CD4-positive, alpha-beta T cell (primary cell): ENCODE measurements at regions not wholly inside any gene's neighbourhood (a gene's known extent, or its start where the extent isn't known, plus 50 kb on each side); places are given as distances from the start of the nearest gene placed in this dataset.
"Not testable (repeated sequence)": the region's sequence is repeated elsewhere in the genome, so short reads cannot be mapped to it uniquely, and the experiment has no call there.

Source experiments
- ATAC-seq: fragments of 200-7000 bp; cut with Tn5 transposase; one replicate; pipeline ENCODE4 v1.10.0; 2022; ENCODE audit warnings: mild to moderate bottlenecking; ENCODE audit not compliant: poor library complexity
- CTCF ChIA-PET: fragments of 350-600 bp; sonication (Branson Sonifier 250); formaldehyde crosslinking; loops from one replicate; lab custom pipeline; 2021; ENCODE audit warnings: antibody characterized with exemption, inconsistent platforms; lab: Charles Lee
- POLR2A ChIA-PET: fragments of 350-600 bp; sonication (Branson Sonifier 250); formaldehyde crosslinking; loops from one replicate; lab custom pipeline; 2021; ENCODE audit warnings: antibody characterized with exemption, inconsistent platforms; lab: Charles Lee
- DNase-seq, 14 experiments: peaks; one replicate each; pipeline ENCODE4 v3.0.0-alpha.2; 2013 to 2020; ENCODE audit warnings: mixed read lengths in 2 of 14
- H3K27ac ChIP-seq, 2 donors: one replicate each; pipeline versions ENCODE4 v1.5.1 to v1.7.0; 2013; ENCODE audit warnings: low read length in 2 of 2, low read depth in 1 of 2, mild to moderate bottlenecking in 1 of 2
- H3K27me3 ChIP-seq, 2 experiments: 1 replicate in 1 of 2; 2 replicates in 1 of 2; pipeline versions ENCODE4 v1.6.1 to v1.7.0; 2013; ENCODE audit warnings: low read length in 2 of 2, control low read depth in 1 of 2, mild to moderate bottlenecking in 1 of 2, moderate library complexity in 1 of 2; ENCODE audit not compliant: insufficient read depth in 2 of 2, control insufficient read depth in 1 of 2
- H3K36me3 ChIP-seq: one replicate; pipeline ENCODE4 v1.6.1; 2013; ENCODE audit warnings: low read length, control low read depth; ENCODE audit not compliant: insufficient read depth
- H3K4me1 ChIP-seq: one replicate; pipeline ENCODE4 v1.6.1; 2013; ENCODE audit warnings: low read length, control low read depth; ENCODE audit not compliant: insufficient read depth
- H3K4me3 ChIP-seq: one replicate; pipeline ENCODE4 v1.5.1; 2013; ENCODE audit warnings: mild to moderate bottlenecking, low read length, moderate library complexity
- H3K9me3 ChIP-seq, 2 experiments: 1 replicate in 1 of 2; 2 replicates in 1 of 2; pipeline versions ENCODE4 v1.6.1 to v1.7.0; 2013; ENCODE audit warnings: low read length in 2 of 2, mild to moderate bottlenecking in 2 of 2, control low read depth in 1 of 2, moderate library complexity in 1 of 2; ENCODE audit not compliant: control insufficient read depth in 1 of 2, insufficient read depth in 1 of 2
- H3K27ac Mint-ChIP-seq: one replicate; pipeline ENCODE4 v1.8.0; 2020; ENCODE audit warnings: mixed read lengths
- H3K27me3 Mint-ChIP-seq: one replicate; pipeline ENCODE4 v1.8.0; 2021; ENCODE audit warnings: mixed read lengths
- H3K36me3 Mint-ChIP-seq: one replicate; pipeline ENCODE4 v1.8.0; 2021; ENCODE audit warnings: low read depth, mixed read lengths
- H3K4me1 Mint-ChIP-seq: one replicate; pipeline ENCODE4 v1.8.0; 2021; ENCODE audit warnings: low read depth, mixed read lengths
- H3K4me3 Mint-ChIP-seq: one replicate; pipeline ENCODE4 v1.8.0; 2020; ENCODE audit warnings: mild to moderate bottlenecking, mixed read lengths
- H3K9me3 Mint-ChIP-seq: one replicate; pipeline ENCODE4 v1.8.0; 2020; ENCODE audit warnings: mixed read lengths
- CTCF ChIP-seq: fragments of 200-600 bp; IDR thresholded peaks from one replicate; pipeline ENCODE4 v1.8.0; 2022; ENCODE audit warnings: antibody characterized with exemption, mild to moderate bottlenecking
- intact Hi-C, 2 experiments: fragments of 100-400 bp; cut with DNase I in 1 of 2; cut with micrococcal nuclease in 1 of 2; formaldehyde crosslinking; loops; one replicate each; pipeline versions ENCODE4 v1.15.1 to v1.9.0; 2023 to 2025; cut with DNase I, micrococcal nuclease

- H3K4me3 Mint-ChIP-seq, result no peak overlapping the region
Observed at GRCh38 chr1:108314815-108315214, 70.9 kb upstream of the NBPF4 start.

GRCh38 chr1:108316545-108316944 lies 72.7 kb upstream of the NBPF4 start:
- Histone ChIP-seq H3K27ac (no peak overlapping the region), H3K27me3 (peaks cover 0 to 12% of the 10 kb centered on the region in 2 experiments), H3K4me1 (no peaks in the 10 kb centered on the region), H3K36me3 (no peaks in the 10 kb centered on the region), H3K9me3 (no peaks in the 10 kb centered on the region), H3K4me3 (no peak overlapping the region)
- intact Hi-C loops, result no loop called here
- POLR2A ChIA-PET, result no interaction called here
- DNase-seq, result no peak
- no peaks in the 10 kb centered on the region for H3K9me3 Mint-ChIP-seq
- H3K4me3 Mint-ChIP-seq, result no peak overlapping the region
- TF ChIP-seq CTCF, result no peak
- no peak overlapping the region for H3K27ac Mint-ChIP-seq
- CTCF ChIA-PET, result no interaction called here
- H3K4me1 Mint-ChIP-seq, result no peaks in the 10 kb centered on the region
- no peaks in the 10 kb centered on the region for H3K36me3 Mint-ChIP-seq
- H3K27me3 Mint-ChIP-seq, result peaks cover 18% of the 10 kb centered on the region
- no peak for ATAC-seq

More at GRCh38 chr1:108314815-108315214, 70.9 kb upstream of the NBPF4 start:
- ChIA-PET POLR2A (no interaction called here), CTCF (no interaction called here)
- Histone ChIP-seq H3K4me3 (no peak overlapping the region), H3K9me3 (no peaks in the 10 kb centered on the region), H3K4me1 (no peaks in the 10 kb centered on the region), H3K36me3 (no peaks in the 10 kb centered on the region), H3K27me3 (peaks cover 0 to 12% of the 10 kb centered on the region in 2 experiments), H3K27ac (no peak overlapping the region)
- H3K27me3 Mint-ChIP-seq, result peaks cover 20% of the 10 kb centered on the region
- H3K27ac Mint-ChIP-seq, result no peak overlapping the region
- no peaks in the 10 kb centered on the region for H3K4me1 Mint-ChIP-seq
- TF ChIP-seq CTCF, result no peak
- no peak for ATAC-seq
- no peak for DNase-seq
- H3K36me3 Mint-ChIP-seq, result no peaks in the 10 kb centered on the region
- no peaks in the 10 kb centered on the region for H3K9me3 Mint-ChIP-seq
- intact Hi-C loops, result no loop called here

GRCh38 chr1:108320849-108321248 lies 77.0 kb upstream of the NBPF4 start:
- Histone ChIP-seq H3K27me3 (no peaks in the 10 kb centered on the region), H3K4me1 (no peaks in the 10 kb centered on the region), H3K27ac (no peak overlapping the region), H3K4me3 (no peak overlapping the region), H3K36me3 (no peaks in the 10 kb centered on the region), H3K9me3 (no peaks in the 10 kb centered on the region)
- intact Hi-C loops, result no loop called here
- H3K4me3 Mint-ChIP-seq, result no peak overlapping the region
- ChIA-PET CTCF (no interaction called here), POLR2A (no interaction called here)
- H3K9me3 Mint-ChIP-seq, result no peaks in the 10 kb centered on the region
- no peak for TF ChIP-seq CTCF
- H3K36me3 Mint-ChIP-seq, result no peaks in the 10 kb centered on the region
- H3K27ac Mint-ChIP-seq, result no peak overlapping the region
- H3K4me1 Mint-ChIP-seq, result no peaks in the 10 kb centered on the region
- no peak for DNase-seq
- H3K27me3 Mint-ChIP-seq, result peaks cover 15% of the 10 kb centered on the region
- ATAC-seq, result no peak

GRCh38 chr1:108325338-108325737 lies 81.5 kb upstream of the NBPF4 start:
- POLR2A ChIA-PET, H3K4me1 ChIP-seq, H3K27me3 ChIP-seq, H3K4me3 ChIP-seq, H3K4me3 Mint-ChIP-seq, H3K9me3 ChIP-seq, DNase-seq, H3K27ac Mint-ChIP-seq, H3K4me1 Mint-ChIP-seq, H3K9me3 Mint-ChIP-seq, ATAC-seq, CTCF ChIA-PET, H3K36me3 Mint-ChIP-seq, intact Hi-C loops, H3K27ac ChIP-seq, H3K36me3 ChIP-seq: not testable (repeated sequence)
- peaks cover 54% of the 10 kb centered on the region for H3K27me3 Mint-ChIP-seq
